Karpas-422 (cell line): ENCODE measurements at regions not wholly inside any gene's neighbourhood (a gene's known extent, or its start where the extent isn't known, plus 50 kb on each side); places are given as distances from the start of the nearest gene placed in this dataset.

ENCODE experiments used
- DNase-seq: peaks from one replicate; pipeline ENCODE4 v3.0.0-alpha.2; 2015
- H2AFZ ChIP-seq: fragments of 200-600 bp; sonication (generic); 2 replicates; pipeline ENCODE4 v1.6.1; 2014; ENCODE audit warnings: antibody characterized with exemption, low read length, mixed read lengths
- H3K27ac ChIP-seq: fragments of 200-600 bp; sonication (generic); 2 replicates; pipeline ENCODE4 v1.5.1; 2014; ENCODE audit warnings: mild to moderate bottlenecking, low read length, moderate library complexity
- H3K27me3 ChIP-seq: fragments of 200-600 bp; sonication (generic); 2 replicates; pipeline ENCODE4 v1.6.1; 2014; ENCODE audit warnings: low read length, mixed read lengths
- H3K36me3 ChIP-seq: fragments of 200-600 bp; sonication (generic); 2 replicates; pipeline ENCODE4 v1.6.1; 2014; ENCODE audit warnings: low read length, mixed read lengths; ENCODE audit not compliant: insufficient read depth
- H3K4me1 ChIP-seq: fragments of 200-600 bp; sonication (generic); 2 replicates; pipeline ENCODE4 v1.6.1; 2014; ENCODE audit warnings: mild to moderate bottlenecking, low read length, mixed read lengths
- H3K4me2 ChIP-seq: fragments of 200-600 bp; sonication (generic); 2 replicates; pipeline ENCODE4 v1.6.1; 2014; ENCODE audit warnings: low read length, low read depth, mild to moderate bottlenecking; ENCODE audit not compliant: poor library complexity, severe bottlenecking
- H3K4me3 ChIP-seq: fragments of 200-600 bp; sonication (generic); 2 replicates; pipeline ENCODE4 v1.5.1; 2014; ENCODE audit warnings: mild to moderate bottlenecking, antibody characterized with exemption, low read length, mixed read lengths
- H3K79me2 ChIP-seq: fragments of 200-600 bp; sonication (generic); 2 replicates; pipeline ENCODE4 v1.6.1; 2014; ENCODE audit warnings: mild to moderate bottlenecking, low read length, mixed read lengths
- H3K9ac ChIP-seq: fragments of 200-600 bp; sonication (generic); 2 replicates; pipeline ENCODE4 v1.6.0; 2014; ENCODE audit warnings: low read length
- H3K9me2 ChIP-seq: fragments of 200-600 bp; sonication (generic), shearing (Covaris generic); replicated peaks from 2 replicates; pipeline ENCODE4 v1.6.0; 2014; ENCODE audit warnings: mild to moderate bottlenecking, low read length, moderate library complexity; ENCODE audit not compliant: insufficient read depth
- H3K9me3 ChIP-seq: fragments of 300-700, 200-600 bp; sonication (generic); 2 replicates; pipeline ENCODE4 v1.6.1; 2014; ENCODE audit warnings: low read length, mixed read lengths
- H4K20me1 ChIP-seq: fragments of 200-600 bp; sonication (generic); 2 replicates; pipeline ENCODE4 v1.6.1; 2014; ENCODE audit warnings: mild to moderate bottlenecking, antibody characterized with exemption, low read length, low read depth; ENCODE audit not compliant: insufficient read depth

GRCh38 chr17:418421-418751, 65.8 kb upstream of the RPH3AL start:
- Histone ChIP-seq H3K4me3 (no peak overlapping the region), H3K9ac (no peak overlapping the region), H3K27ac (no peak overlapping the region), H2AFZ (no peak overlapping the region), H4K20me1 (no peaks in the 10 kb centered on the region), H3K9me3 (no peaks in the 10 kb centered on the region), H3K9me2 (no peaks in the 10 kb centered on the region), H3K4me1 (peaks cover 2% of the 10 kb centered on the region; the same call in 1 of the 2 replicates), H3K27me3 (no peaks in the 10 kb centered on the region), H3K4me2 (no peak overlapping the region), H3K79me2 (no peaks in the 10 kb centered on the region), H3K36me3 (0 out of 2 replicates have a peak, but pooled peaks cover 5% of the 10 kb centered on the region)
- DNase-seq, result no peak

DNA sequence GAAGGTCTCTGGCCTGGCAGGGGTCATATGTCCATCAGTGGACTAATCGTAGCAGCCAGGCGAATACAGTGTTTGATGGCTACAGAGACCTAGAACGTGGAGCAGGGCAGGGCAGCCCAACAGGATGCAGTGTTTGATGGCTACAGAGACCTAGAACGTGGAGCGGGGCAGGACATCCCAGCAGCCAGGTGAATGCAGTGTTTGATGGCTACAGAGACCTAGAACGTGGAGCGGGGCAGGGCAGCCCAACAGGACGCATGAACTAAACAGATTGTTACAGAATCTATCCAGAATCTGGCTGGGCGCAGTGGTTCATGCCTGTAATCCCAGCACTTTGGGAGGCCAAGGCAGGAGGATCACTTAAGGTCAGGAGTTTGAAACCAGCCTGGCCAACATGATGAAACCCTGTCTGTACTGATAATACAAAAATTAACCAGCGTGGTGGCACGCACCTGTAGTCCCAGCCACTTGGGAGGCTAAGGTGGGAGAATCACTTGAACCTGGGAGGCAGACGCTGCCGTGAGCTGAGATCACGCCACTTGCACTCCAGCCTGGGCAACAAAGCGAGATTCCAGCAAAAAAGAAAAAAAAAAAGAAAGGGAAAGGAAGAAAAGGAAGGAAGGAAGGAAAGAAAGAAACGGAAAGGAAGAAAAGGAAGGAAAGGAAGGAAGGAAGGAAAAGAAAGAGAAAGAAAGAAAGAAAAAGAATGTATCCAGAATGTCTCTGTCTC, 65.2 kb upstream of the RPH3AL start:
- Histone ChIP-seq H3K9me3 (no peaks in the 10 kb centered on the region), H2AFZ (no peak overlapping the region), H3K79me2 (no peaks in the 10 kb centered on the region), H4K20me1 (peaks cover 2% of the 10 kb centered on the region; the same call in 1 of the 2 replicates), H3K9ac (no peak overlapping the region), H3K4me3 (no peak overlapping the region), H3K9me2 (no peaks in the 10 kb centered on the region), H3K36me3 (0 out of 2 replicates have a peak, but pooled peaks cover 5% of the 10 kb centered on the region), H3K4me2 (no peak overlapping the region), H3K27ac (no peak overlapping the region), H3K4me1 (peaks cover 2% of the 10 kb centered on the region; the same call in 1 of the 2 replicates), H3K27me3 (no peaks in the 10 kb centered on the region)
- DNase-seq, result no peak

- Histone ChIP-seq H3K4me1 (peaks cover 6% of the 10 kb centered on the region), H2AFZ (no peak overlapping the region), H3K9me3 (no peaks in the 10 kb centered on the region), H3K79me2 (peaks cover 3% of the 10 kb centered on the region; the same call in 1 of the 2 replicates), H3K27me3 (no peaks in the 10 kb centered on the region), H3K36me3 (0 out of 2 replicates have a peak, but pooled peaks cover 5% of the 10 kb centered on the region), H3K4me3 (no peak overlapping the region), H3K9me2 (no peaks in the 10 kb centered on the region), H4K20me1 (peaks cover 7% of the 10 kb centered on the region; the same call in 1 of the 2 replicates), H3K27ac (no peak overlapping the region), H3K4me2 (no peak overlapping the region), H3K9ac (no peak overlapping the region)
- DNase-seq, result peak; percentile 51
Measured at GRCh38 chr17:416293-417206, 63.9 kb upstream of the RPH3AL start.

GRCh38 chr17:413706-414380, 61.2 kb upstream of the RPH3AL start:
- no peak for DNase-seq
- Histone ChIP-seq H3K4me2 (no peak overlapping the region), H3K79me2 (peaks cover 15% of the 10 kb centered on the region), H3K9ac (no peak overlapping the region), H3K9me3 (no peaks in the 10 kb centered on the region), H3K36me3 (0 out of 2 replicates have a peak, but pooled peaks cover 5% of the 10 kb centered on the region), H4K20me1 (peaks cover 7% of the 10 kb centered on the region; the same call in 1 of the 2 replicates), H2AFZ (no peak overlapping the region), H3K27me3 (no peaks in the 10 kb centered on the region), H3K9me2 (no peaks in the 10 kb centered on the region), H3K4me3 (no peak overlapping the region), H3K27ac (no peak overlapping the region), H3K4me1 (peaks cover 19% of the 10 kb centered on the region)

- Histone ChIP-seq H3K27me3 (no peaks in the 10 kb centered on the region), H3K4me1 (peaks cover 19% of the 10 kb centered on the region), H3K9ac (no peak overlapping the region), H3K9me2 (no peaks in the 10 kb centered on the region), H3K79me2 (peaks cover 15% of the 10 kb centered on the region), H3K9me3 (no peaks in the 10 kb centered on the region), H3K27ac (no peak overlapping the region), H3K36me3 (0 out of 2 replicates have a peak, but pooled peaks cover 5% of the 10 kb centered on the region), H3K4me3 (no peak overlapping the region), H2AFZ (no peak overlapping the region), H4K20me1 (peaks cover 7% of the 10 kb centered on the region; the same call in 1 of the 2 replicates), H3K4me2 (no peak overlapping the region)
- no peak for DNase-seq
Measured at GRCh38 chr17:413016-413350, 60.4 kb upstream of the RPH3AL start.

- Histone ChIP-seq H3K9me2 (no peaks in the 10 kb centered on the region), H3K9me3 (no peaks in the 10 kb centered on the region), H4K20me1 (peaks cover 7% of the 10 kb centered on the region; the same call in 1 of the 2 replicates), H3K27ac (no peak overlapping the region), H3K36me3 (0 out of 2 replicates have a peak, but pooled peaks cover 5% of the 10 kb centered on the region), H3K27me3 (no peaks in the 10 kb centered on the region), H3K4me2 (no peak overlapping the region), H2AFZ (no peak overlapping the region), H3K9ac (peak overlapping the region; percentile 23; the same call in 1 of the 2 replicates), H3K4me3 (no peak overlapping the region), H3K79me2 (peaks cover 15% of the 10 kb centered on the region), H3K4me1 (peaks cover 19% of the 10 kb centered on the region)
- peak; percentile 86 for DNase-seq
Measured at GRCh38 chr17:412211-413015, 59.8 kb upstream of the RPH3AL start.

- Histone ChIP-seq H3K36me3 (0 out of 2 replicates have a peak, but pooled peaks cover 5% of the 10 kb centered on the region), H3K9me2 (no peaks in the 10 kb centered on the region), H3K4me2 (peak overlapping the region; percentile 86), H2AFZ (no peak overlapping the region), H3K79me2 (peaks cover 15% of the 10 kb centered on the region), H3K9ac (peak overlapping the region; percentile 97), H3K27ac (no peak overlapping the region), H3K4me3 (peak overlapping the region; percentile 86), H3K4me1 (peaks cover 19% of the 10 kb centered on the region), H3K9me3 (no peaks in the 10 kb centered on the region), H3K27me3 (no peaks in the 10 kb centered on the region), H4K20me1 (peaks cover 7% of the 10 kb centered on the region; the same call in 1 of the 2 replicates)
- DNase-seq, result no peak
Measured at GRCh38 chr17:411421-412120, 59.0 kb upstream of the RPH3AL start.
